ENCODE measurements at regions not wholly inside any gene's neighbourhood (a gene's known extent, or its start where the extent isn't known, plus 50 kb on each side); places are given as distances from the start of the nearest gene placed in this dataset.

GRCh38 chr19:32238076-32238475, 107.3 kb upstream of the ZNF507 start:
- no peaks in the 10 kb centered on the region for H3K79me2 ChIP-seq (ENCODE audit: control insufficient read depth in 1 of 2, insufficient read depth in 2 of 2, low read length in 2 of 2)
- no peak overlapping the region for H3K14ac ChIP-seq (ENCODE audit: insufficient read length)
- ChIA-PET CTCF (ENCODE audit: partially characterized antibody) (interaction anchor here (1.1 to 1.6 kb wide), 2 partner anchors 9 to 13 kb away, joined by 3 to 4 read pairs; no protein-coding TSS in a partner anchor), POLR2A (ENCODE audit: partially characterized antibody) (no interaction called here)
- no peak overlapping the region for H2AK5ac ChIP-seq (ENCODE audit: low read depth, low read length)
- no peak overlapping the region for H2BK12ac ChIP-seq (ENCODE audit: low read depth, low read length)
- no peak overlapping the region for H3K56ac ChIP-seq (replicated peaks; ENCODE audit: insufficient read length, low read depth, low read length)
- no peak overlapping the region for H2BK120ac ChIP-seq (replicated peaks; ENCODE audit: low read depth, low read length)
- H2BK5ac ChIP-seq (ENCODE audit: low read depth, low read length): no peak overlapping the region
- no peak overlapping the region for H2AFZ ChIP-seq (ENCODE audit: low read length)
- no peak overlapping the region for H2BK20ac ChIP-seq (ENCODE audit: low read length)
- H3K27ac ChIP-seq (ENCODE audit: low read depth, low read length): no peak overlapping the region
- no peaks in the 10 kb centered on the region for H4K20me1 ChIP-seq (replicated peaks in 1 of 2; ENCODE audit: control insufficient read depth in 1 of 2, insufficient read depth in 2 of 2, low read length in 2 of 2)
- H3K79me1 ChIP-seq (ENCODE audit: low read depth, low read length): no peaks in the 10 kb centered on the region
- no peaks in the 10 kb centered on the region for H3K36me3 ChIP-seq (ENCODE audit: control insufficient read depth in 2 of 4, insufficient read depth in 4 of 4, low read length in 3 of 4)
- H3K4me3 ChIP-seq (ENCODE audit: extremely low read depth in 1 of 4, insufficient read depth in 2 of 4, low read depth in 3 of 4, low read length in 4 of 4): no peak overlapping the region
- 75% methylated on average over 1 of the region's 1 CpG; no CpG with 5 or more reads in 1 of the 2 experiments for WGBS, 2 experiments (ENCODE audit: extremely low coverage in 1 of 2, insufficient coverage in 1 of 2, insufficient read length in 1 of 2, insufficient replicate concordance in 2 of 2, low coverage in 1 of 2, low lambda C conversion rate in 2 of 2, missing lambda C conversion rate in 1 of 2)
- H3K4me2 ChIP-seq (ENCODE audit: insufficient read depth in 1 of 2, low read depth in 2 of 2, low read length in 2 of 2): no peak overlapping the region
- H4K5ac ChIP-seq (ENCODE audit: insufficient read length, low read depth, low read length): no peak overlapping the region
- H4K91ac ChIP-seq (replicated peaks; ENCODE audit: insufficient read length, low read length): no peak overlapping the region
- no peaks in the 10 kb centered on the region for H3K27me3 ChIP-seq (replicated peaks in 1 of 4; ENCODE audit: control insufficient read depth in 3 of 4, extremely low read depth in 1 of 4, insufficient read depth in 3 of 4, low read length in 3 of 4)
- no peak overlapping the region for H2BK15ac ChIP-seq (ENCODE audit: low read length)
- DNase-seq (ENCODE audit: low read depth in 1 of 2, low spot score in 2 of 2) (no peak), FAIRE-seq (no peak)
- no peak overlapping the region for H3K18ac ChIP-seq (ENCODE audit: extremely low read depth, low read length)
- no peak overlapping the region for H3K23ac ChIP-seq (ENCODE audit: insufficient read length)
- H3K9me3 ChIP-seq (ENCODE audit: insufficient read depth in 2 of 2, low read depth in 1 of 2, low read length in 1 of 2): no peaks in the 10 kb centered on the region
- H3K23me2 ChIP-seq (ENCODE audit: low read depth, low read length): no peaks in the 10 kb centered on the region
- H4K8ac ChIP-seq (ENCODE audit: extremely low read depth, insufficient read depth, low read length): no peak overlapping the region
- no peak overlapping the region for H3K4ac ChIP-seq (replicated peaks; ENCODE audit: insufficient read length, low read depth, low read length)
- no peak overlapping the region for H3K9ac ChIP-seq (replicated peaks in 1 of 4; ENCODE audit: extremely low read depth in 1 of 4, low read depth in 3 of 4, low read length in 3 of 4)
- H3K4me1 ChIP-seq (replicated peaks in 1 of 4; ENCODE audit: control insufficient read depth in 3 of 4, insufficient read depth in 4 of 4, low read length in 3 of 4): no peaks in the 10 kb centered on the region
- TF ChIP-seq JUND (IDR thresholded peaks at IDR 0.05; ENCODE audit: low read length): no peak
- no peak for TF ChIP-seq USF2 (IDR thresholded peaks at IDR 0.05; ENCODE audit: low read length)
- no peak for TF ChIP-seq FOSL1 (IDR thresholded peaks at IDR 0.05; ENCODE audit: insufficient read depth, low read depth, low read length)
